Fibroblast of pulmonary artery (primary cell): ENCODE measurements at regions not wholly inside any gene's neighbourhood (a gene's known extent, or its start where the extent isn't known, plus 50 kb on each side); places are given as distances from the start of the nearest gene placed in this dataset.

Source experiments
- DNase-seq: peaks from one replicate; pipeline ENCODE4 v3.0.0-alpha.2; 2010; ENCODE audit warnings: low read depth
- H3K4me3 ChIP-seq: replicated peaks from 2 replicates; pipeline ENCODE4 v1.5.1; 2011; ENCODE audit warnings: low read depth, mild to moderate bottlenecking, control low read depth, low read length, moderate library complexity
- CTCF ChIP-seq: IDR thresholded peaks from 2 replicates; pipeline ENCODE4 v1.5.1; 2011; ENCODE audit warnings: mild to moderate bottlenecking, control low read depth, low read length, inconsistent platforms; ENCODE audit errors: missing control alignments

GRCh38 chr14:37939442-37940028 is 268.2 kb upstream of the SSTR1 start:
- no peak for TF ChIP-seq CTCF
- H3K4me3 ChIP-seq: no peak overlapping the region
- no peak for DNase-seq

- no peak overlapping the region for H3K4me3 ChIP-seq
- TF ChIP-seq CTCF: no peak
- no peak for DNase-seq
Observed at GRCh38 chr14:37945959-37946358, 261.7 kb upstream of the SSTR1 start.

- TF ChIP-seq CTCF: no peak
- no peak overlapping the region for H3K4me3 ChIP-seq
- no peak for DNase-seq
Observed at GRCh38 chr14:37946819-37947218, 260.9 kb upstream of the SSTR1 start.

- no peak for TF ChIP-seq CTCF
- no peak for DNase-seq
- H3K4me3 ChIP-seq: no peak overlapping the region
Observed at GRCh38 chr14:37948266-37948665, 259.4 kb upstream of the SSTR1 start.

- TF ChIP-seq CTCF: no peak
- DNase-seq: no peak
- no peak overlapping the region for H3K4me3 ChIP-seq
Observed at GRCh38 chr14:37968664-37969240, 239.0 kb upstream of the SSTR1 start.

GRCh38 chr14:37969511-37969979 is 238.2 kb upstream of the SSTR1 start:
- H3K4me3 ChIP-seq: no peak overlapping the region
- TF ChIP-seq CTCF: no peak
- no peak for DNase-seq

GRCh38 chr14:37970696-37971095 is 237.0 kb upstream of the SSTR1 start:
- DNase-seq: no peak
- no peak for TF ChIP-seq CTCF

More at GRCh38 chr14:37970696-37971095, 237.0 kb upstream of the SSTR1 start:
- no peak overlapping the region for H3K4me3 ChIP-seq
